ENCODE measurements at regions not wholly inside any gene's neighbourhood (a gene's known extent, or its start where the extent isn't known, plus 50 kb on each side); places are given as distances from the start of the nearest gene placed in this dataset.

DNA sequence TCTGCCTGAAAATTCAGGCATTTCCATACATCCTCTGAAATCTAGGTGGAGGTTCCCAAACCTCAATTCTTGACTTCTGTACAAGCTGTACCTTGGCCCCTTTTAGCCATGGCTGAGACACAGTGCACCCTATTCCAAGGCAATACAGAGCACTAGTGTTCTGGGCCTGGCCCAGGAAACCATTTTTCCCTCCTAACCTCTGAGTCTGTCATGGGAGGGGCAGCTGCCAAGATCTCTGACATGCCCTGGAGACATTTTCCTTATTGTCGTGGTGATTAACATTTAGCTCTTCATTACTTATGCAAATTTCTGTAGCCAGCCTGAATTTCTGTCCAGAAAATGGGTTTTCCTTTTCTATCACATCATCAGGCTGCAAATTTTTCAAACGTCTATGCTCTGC lies 248.0 kb upstream of the RGS18 start:
- no peaks in the 10 kb centered on the region for H3K4me1 ChIP-seq (ENCODE audit: control insufficient read depth, insufficient read depth, low read length)
- H3K9me3 ChIP-seq (ENCODE audit: control insufficient read depth, low read length): no peaks in the 10 kb centered on the region
- H3K27me3 ChIP-seq (ENCODE audit: control insufficient read depth, insufficient read depth): no peaks in the 10 kb centered on the region
- DNase-seq (no peak), ATAC-seq (no peak)
- H3K4me3 ChIP-seq (ENCODE audit: low read length): no peak overlapping the region
- H3K27ac ChIP-seq (ENCODE audit: low read length): no peak overlapping the region
- 64% methylated on average over 2 of the region's 2 CpGs for WGBS
- intact Hi-C loops (cut with DNase I): no loop called here

DNA sequence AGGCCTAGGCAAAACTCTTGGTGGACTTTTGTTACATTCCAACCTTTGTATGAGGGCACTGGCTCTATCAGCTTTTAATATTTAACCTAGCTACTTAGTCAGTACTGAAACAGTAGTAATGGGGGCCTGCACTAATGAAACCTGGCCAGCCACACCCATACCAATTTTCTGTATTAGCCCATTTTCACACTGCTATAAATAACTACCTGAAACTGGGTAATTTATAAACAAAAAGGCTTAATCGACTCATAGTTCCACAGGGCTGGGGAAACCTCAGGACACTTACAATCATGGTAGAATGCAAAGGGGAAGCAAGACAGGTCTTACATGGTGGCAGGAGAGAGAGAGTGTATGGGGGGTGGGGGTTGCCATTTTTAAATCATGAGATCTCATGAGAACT lies 245.7 kb upstream of the RGS18 start:
- 96% methylated on average over 1 of the region's 1 CpG for WGBS
- H3K4me3 ChIP-seq (ENCODE audit: low read length): no peak overlapping the region
- H3K27me3 ChIP-seq (ENCODE audit: control insufficient read depth, insufficient read depth): no peaks in the 10 kb centered on the region
- H3K27ac ChIP-seq (ENCODE audit: low read length): no peak overlapping the region
- no peak for DNase-seq
- ATAC-seq: no peak
- H3K9me3 ChIP-seq (ENCODE audit: control insufficient read depth, low read length): no peaks in the 10 kb centered on the region
- intact Hi-C loops (cut with DNase I): no loop called here
- H3K4me1 ChIP-seq (ENCODE audit: control insufficient read depth, insufficient read depth, low read length): no peaks in the 10 kb centered on the region

DNA sequence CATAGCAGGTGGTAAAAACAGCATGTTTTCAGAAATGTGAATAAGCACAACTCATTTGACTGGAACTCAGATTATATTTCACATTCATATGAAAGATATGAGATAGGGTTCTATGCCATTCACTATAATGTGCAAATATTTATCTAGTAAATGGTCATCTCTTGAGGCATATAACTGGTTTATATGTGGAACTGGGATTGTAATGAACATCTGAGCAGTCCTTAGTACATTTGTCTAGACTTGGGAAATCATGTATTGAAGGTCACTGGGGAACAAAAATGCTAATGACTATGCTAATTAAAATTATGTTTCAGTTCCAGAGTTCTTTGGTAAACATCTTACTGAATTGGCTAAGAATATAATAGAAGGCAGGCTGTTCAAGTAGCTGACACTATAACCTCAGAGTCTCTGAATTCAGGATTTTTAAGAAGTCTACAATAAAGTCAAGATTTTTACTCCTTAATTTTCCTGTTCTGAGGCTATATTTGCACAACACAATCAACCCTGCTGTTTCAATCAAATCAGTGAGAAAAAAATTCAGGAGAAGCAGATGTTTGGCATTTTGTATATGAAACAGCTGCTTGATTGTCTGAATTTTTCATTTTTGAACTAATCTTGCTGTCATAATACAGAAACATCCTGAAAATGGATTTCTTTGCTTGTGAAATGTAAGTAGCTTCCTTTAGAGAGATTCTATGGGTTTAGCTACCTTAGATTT lies 244.8 kb upstream of the RGS18 start:
- DNase-seq: no peak

DNA sequence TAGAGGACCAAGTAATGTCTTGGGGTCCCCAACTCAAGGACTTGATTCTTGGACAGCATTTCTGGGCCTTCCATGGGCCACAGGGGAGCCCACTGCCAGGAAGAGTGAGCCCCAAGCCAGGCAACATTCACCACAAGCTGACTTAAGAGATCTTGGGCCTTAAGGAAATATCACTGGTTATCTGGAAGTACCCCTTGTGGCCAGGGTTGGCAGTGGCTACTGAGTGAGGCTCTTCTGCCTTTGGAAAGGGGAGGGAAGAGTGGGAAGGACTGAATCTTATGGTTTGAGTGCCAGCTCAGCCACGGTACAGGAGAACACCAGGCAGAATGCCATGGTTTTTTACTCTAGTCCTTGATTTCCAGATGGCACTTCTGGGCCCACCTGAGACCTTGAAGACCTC lies 228.9 kb upstream of the RGS18 start:
- WGBS: 73% methylated on average over 1 of the region's 1 CpG

More for the DNA sequence above, 244.8 kb upstream of the RGS18 start:
- H3K4me3 ChIP-seq (ENCODE audit: low read length): no peak overlapping the region
- no peaks in the 10 kb centered on the region for H3K27me3 ChIP-seq (ENCODE audit: control insufficient read depth, insufficient read depth)
- no peak overlapping the region for H3K27ac ChIP-seq (ENCODE audit: low read length)
- intact Hi-C loops (cut with DNase I): no loop called here
- H3K9me3 ChIP-seq (ENCODE audit: control insufficient read depth, low read length): no peaks in the 10 kb centered on the region
- H3K4me1 ChIP-seq (ENCODE audit: control insufficient read depth, insufficient read depth, low read length): no peaks in the 10 kb centered on the region
- ATAC-seq: no peak

DNA sequence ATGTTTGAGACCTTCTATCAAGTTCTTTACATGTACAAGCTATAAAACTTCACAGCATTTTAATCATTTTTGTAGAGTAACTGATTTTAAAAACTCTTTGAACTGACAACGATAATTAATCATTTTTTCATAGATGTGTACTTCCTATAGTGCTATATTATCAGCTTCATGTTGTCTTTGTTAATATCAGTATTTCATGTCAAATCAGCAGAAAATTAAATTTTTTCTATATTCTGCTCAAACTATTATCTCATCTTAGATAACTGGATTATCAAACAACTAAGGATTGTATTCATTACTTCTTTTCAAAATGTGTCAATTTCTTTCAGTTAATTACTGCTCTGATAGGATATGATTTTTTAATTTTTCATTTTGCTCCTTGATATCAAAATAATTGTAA lies 214.6 kb upstream of the RGS18 start:
- intact Hi-C loops (cut with DNase I): no loop called here
- DNase-seq (no peak), ATAC-seq (no peak)
- Histone ChIP-seq H3K27ac (ENCODE audit: low read length) (no peak overlapping the region), H3K4me3 (ENCODE audit: low read length) (no peak overlapping the region), H3K27me3 (ENCODE audit: control insufficient read depth, insufficient read depth) (no peaks in the 10 kb centered on the region), H3K9me3 (ENCODE audit: control insufficient read depth, low read length) (no peaks in the 10 kb centered on the region), H3K4me1 (ENCODE audit: control insufficient read depth, insufficient read depth, low read length) (no peaks in the 10 kb centered on the region)
- 69% methylated on average over 1 of the region's 1 CpG for WGBS

More for the DNA sequence above, 228.9 kb upstream of the RGS18 start:
- no peak overlapping the region for H3K27ac ChIP-seq (ENCODE audit: low read length)
- H3K4me1 ChIP-seq (ENCODE audit: control insufficient read depth, insufficient read depth, low read length): no peaks in the 10 kb centered on the region
- no peaks in the 10 kb centered on the region for H3K9me3 ChIP-seq (ENCODE audit: control insufficient read depth, low read length)
- H3K27me3 ChIP-seq (ENCODE audit: control insufficient read depth, insufficient read depth): no peaks in the 10 kb centered on the region
- ATAC-seq: no peak
- H3K4me3 ChIP-seq (ENCODE audit: low read length): no peak overlapping the region
- intact Hi-C loops (cut with DNase I): no loop called here
- no peak for DNase-seq

DNA sequence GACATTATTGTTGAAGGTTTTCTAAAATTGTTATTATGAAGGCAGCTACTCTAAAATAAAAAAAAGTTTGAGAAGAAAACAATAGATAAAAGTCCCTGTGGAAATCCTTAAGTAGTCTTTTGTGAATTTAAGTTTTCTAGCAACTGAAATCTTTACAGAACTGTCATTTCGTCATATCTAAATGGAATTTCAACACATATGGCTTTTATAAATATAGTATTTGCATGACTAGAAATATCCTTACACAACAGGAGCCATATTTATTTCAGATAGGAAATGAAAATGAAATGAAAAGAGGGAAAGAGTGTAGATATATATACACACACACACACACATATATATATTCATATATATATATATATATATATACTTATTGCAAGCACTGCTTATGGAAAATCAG lies 204.7 kb upstream of the RGS18 start:
- intact Hi-C loops (cut with DNase I): no loop called here
- H3K4me3 ChIP-seq (ENCODE audit: low read length): no peak overlapping the region
- no peaks in the 10 kb centered on the region for H3K4me1 ChIP-seq (ENCODE audit: control insufficient read depth, insufficient read depth, low read length)
- DNase-seq (no peak), ATAC-seq (no peak)
- 34% methylated on average over 1 of the region's 1 CpG for WGBS
- no peaks in the 10 kb centered on the region for H3K9me3 ChIP-seq (ENCODE audit: control insufficient read depth, low read length)
- H3K27me3 ChIP-seq (ENCODE audit: control insufficient read depth, insufficient read depth): no peaks in the 10 kb centered on the region
- H3K27ac ChIP-seq (ENCODE audit: low read length): no peak overlapping the region

DNA sequence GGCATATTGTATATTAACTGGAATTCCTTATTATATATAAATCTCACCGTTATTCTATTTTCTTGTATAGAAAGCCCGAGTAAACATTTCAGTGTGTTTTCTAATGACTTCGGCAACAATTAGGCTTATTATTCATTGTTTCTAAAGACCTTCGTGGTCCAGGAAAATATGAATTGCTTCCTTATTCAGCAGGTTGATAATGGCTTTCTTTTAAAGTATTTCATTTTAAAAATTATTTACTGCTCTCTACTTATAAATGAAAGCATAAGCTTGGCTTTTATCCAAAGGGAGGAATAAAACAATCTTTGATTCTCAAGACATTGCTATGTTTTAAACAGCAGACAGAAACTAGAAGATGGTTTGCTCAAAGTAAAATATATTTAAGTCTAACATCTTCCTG lies 198.4 kb upstream of the RGS18 start:
- Histone ChIP-seq H3K27ac (ENCODE audit: low read length) (no peak overlapping the region), H3K27me3 (ENCODE audit: control insufficient read depth, insufficient read depth) (no peaks in the 10 kb centered on the region), H3K9me3 (ENCODE audit: control insufficient read depth, low read length) (no peaks in the 10 kb centered on the region), H3K4me1 (ENCODE audit: control insufficient read depth, insufficient read depth, low read length) (no peaks in the 10 kb centered on the region), H3K4me3 (ENCODE audit: low read length) (no peak overlapping the region)
- intact Hi-C loops (cut with DNase I): no loop called here
- no peak for ATAC-seq
- no peak for DNase-seq
- 77% methylated on average over 4 of the region's 4 CpGs for WGBS

DNA sequence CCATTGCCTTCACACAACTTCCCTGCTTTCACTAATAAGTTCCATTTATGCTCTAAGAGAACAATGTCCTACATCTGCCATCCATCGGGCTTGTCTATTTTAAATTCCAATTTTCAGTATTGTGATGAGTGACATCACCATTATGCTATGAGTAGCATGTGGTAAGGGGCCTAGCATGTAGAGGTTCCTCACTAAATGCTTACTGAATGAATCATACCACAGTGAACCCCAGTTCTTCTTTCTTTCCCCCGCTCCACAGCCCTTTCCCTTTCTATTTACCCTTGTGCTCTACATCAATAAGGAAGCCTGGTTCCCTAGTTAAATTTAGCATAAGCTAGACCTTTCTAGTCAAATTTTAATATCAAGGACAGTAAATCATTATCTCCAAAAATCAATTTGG lies 195.0 kb upstream of the RGS18 start:
- Histone ChIP-seq H3K9me3 (ENCODE audit: control insufficient read depth, low read length) (no peaks in the 10 kb centered on the region), H3K27me3 (ENCODE audit: control insufficient read depth, insufficient read depth) (no peaks in the 10 kb centered on the region), H3K27ac (ENCODE audit: low read length) (no peak overlapping the region), H3K4me3 (ENCODE audit: low read length) (no peak overlapping the region), H3K4me1 (ENCODE audit: control insufficient read depth, insufficient read depth, low read length) (no peaks in the 10 kb centered on the region)
- DNase-seq (no peak), ATAC-seq (no peak)
- intact Hi-C loops (cut with DNase I): no loop called here
- 66% methylated on average over 2 of the region's 2 CpGs for WGBS

DNA sequence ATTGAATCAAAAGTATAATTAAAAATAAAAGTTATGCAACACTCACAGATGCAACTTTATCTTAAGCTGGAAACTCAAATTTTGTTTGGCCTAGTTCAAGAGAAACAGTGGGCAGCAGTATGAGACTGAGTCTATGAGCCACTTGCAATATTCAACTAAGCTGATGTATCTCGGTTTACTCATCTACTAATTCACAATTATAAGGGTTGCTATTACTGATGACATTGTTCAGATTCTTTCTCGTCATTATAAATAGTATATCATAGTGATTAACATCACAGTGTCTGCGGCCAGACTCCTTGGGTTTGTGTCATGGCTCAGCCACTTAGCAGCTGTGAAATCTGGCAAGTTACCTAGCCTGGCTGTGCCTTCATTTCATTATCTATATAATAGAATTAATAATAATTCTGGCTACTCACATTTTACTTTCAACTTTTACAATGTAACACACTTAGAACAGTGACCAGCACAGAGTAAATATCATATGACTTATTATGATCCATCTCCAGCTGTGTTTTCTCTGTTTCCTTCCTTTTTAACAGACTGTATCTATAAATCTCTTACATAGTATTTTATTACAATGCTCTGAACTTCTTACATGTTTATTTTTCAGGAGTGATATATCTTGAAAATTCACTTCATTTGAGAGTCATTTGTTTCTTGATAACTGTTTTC lies 194.3 kb upstream of the RGS18 start:
- DNase-seq: peak in 1 of 3 donors; percentile 25
- Histone ChIP-seq H3K4me3 (ENCODE audit: low read length) (no peak overlapping the region), H3K4me1 (ENCODE audit: control insufficient read depth, insufficient read depth, low read length) (no peaks in the 10 kb centered on the region), H3K27ac (ENCODE audit: low read length) (no peak overlapping the region), H3K27me3 (ENCODE audit: control insufficient read depth, insufficient read depth) (no peaks in the 10 kb centered on the region), H3K9me3 (ENCODE audit: control insufficient read depth, low read length) (no peaks in the 10 kb centered on the region)
- intact Hi-C loops (cut with DNase I): no loop called here
- peak; percentile 41 to 54 for ATAC-seq
- 22% methylated on average over 3 of the region's 3 CpGs for WGBS

DNA sequence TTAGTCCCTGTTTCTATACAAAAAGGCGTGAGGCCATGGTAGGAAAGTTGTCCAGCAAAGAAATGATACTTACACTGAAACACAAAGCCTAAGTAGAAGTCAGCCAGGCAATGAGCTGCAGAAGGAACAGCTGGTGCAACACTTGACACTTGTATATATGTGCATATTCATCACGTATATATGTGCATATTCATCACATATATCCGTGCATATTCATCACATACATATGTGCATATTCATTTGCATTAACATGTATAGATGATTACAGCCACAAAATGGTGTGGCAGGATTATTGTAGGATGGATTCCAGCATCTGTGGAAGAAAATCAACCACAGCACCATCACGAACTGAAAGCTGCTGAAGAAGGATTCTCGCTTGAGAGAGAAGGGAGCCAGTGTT lies 189.0 kb upstream of the RGS18 start:
- Histone ChIP-seq H3K27me3 (ENCODE audit: control insufficient read depth, insufficient read depth) (no peaks in the 10 kb centered on the region), H3K4me3 (ENCODE audit: low read length) (no peak overlapping the region), H3K9me3 (ENCODE audit: control insufficient read depth, low read length) (no peaks in the 10 kb centered on the region), H3K4me1 (ENCODE audit: control insufficient read depth, insufficient read depth, low read length) (no peaks in the 10 kb centered on the region), H3K27ac (ENCODE audit: low read length) (no peak overlapping the region)
- intact Hi-C loops (cut with DNase I): no loop called here
- ATAC-seq (no peak), DNase-seq (no peak)
- 88% methylated on average over 5 of the region's 5 CpGs for WGBS

DNA sequence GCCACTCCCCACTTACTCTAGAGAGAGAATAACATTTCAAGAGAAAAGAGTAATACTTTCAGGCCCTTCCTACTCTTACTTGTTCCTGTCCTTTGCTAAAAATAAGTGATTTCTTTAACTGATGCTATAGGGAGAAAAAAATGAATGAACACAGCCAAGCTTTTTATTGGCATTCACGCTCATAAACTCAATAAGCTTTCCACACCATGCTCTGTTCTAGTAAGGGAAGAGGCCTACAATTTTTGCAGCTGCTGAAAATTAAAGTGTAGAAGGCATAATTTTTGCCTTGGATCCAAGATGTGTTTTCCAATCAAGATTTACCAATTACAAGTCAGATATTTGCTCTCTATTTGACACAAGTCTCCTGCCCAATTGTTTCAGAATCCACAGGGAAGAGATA lies 188.1 kb upstream of the RGS18 start:
- Histone ChIP-seq H3K4me3 (ENCODE audit: low read length) (no peak overlapping the region), H3K4me1 (ENCODE audit: control insufficient read depth, insufficient read depth, low read length) (no peaks in the 10 kb centered on the region), H3K27me3 (ENCODE audit: control insufficient read depth, insufficient read depth) (no peaks in the 10 kb centered on the region), H3K27ac (ENCODE audit: low read length) (no peak overlapping the region), H3K9me3 (ENCODE audit: control insufficient read depth, low read length) (no peaks in the 10 kb centered on the region)
- DNase-seq (no peak), ATAC-seq (no peak)
- 61% methylated on average over 1 of the region's 1 CpG for WGBS
- intact Hi-C loops (cut with DNase I): no loop called here

DNA sequence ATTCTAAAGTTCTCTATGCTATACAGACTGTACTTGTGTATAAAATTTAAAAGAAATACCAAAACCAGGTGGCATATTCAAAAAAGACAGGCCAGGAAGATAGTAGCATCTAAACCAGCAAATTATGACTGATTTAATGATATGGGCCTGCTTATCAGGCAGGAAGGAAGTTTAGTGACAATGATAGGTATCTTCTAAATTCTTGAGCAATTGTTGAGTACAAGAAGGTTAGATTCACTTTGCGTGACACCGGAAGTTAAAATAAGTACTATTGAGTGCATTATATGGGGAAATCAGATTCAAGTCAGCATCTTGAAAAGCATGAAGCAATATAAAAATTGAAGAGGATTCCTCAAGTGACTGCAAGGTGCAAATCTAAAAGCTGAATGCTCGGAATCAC lies 186.8 kb upstream of the RGS18 start:
- Histone ChIP-seq H3K27me3 (ENCODE audit: control insufficient read depth, insufficient read depth) (no peaks in the 10 kb centered on the region), H3K9me3 (ENCODE audit: control insufficient read depth, low read length) (no peaks in the 10 kb centered on the region), H3K4me3 (ENCODE audit: low read length) (no peak overlapping the region), H3K4me1 (ENCODE audit: control insufficient read depth, insufficient read depth, low read length) (no peaks in the 10 kb centered on the region), H3K27ac (ENCODE audit: low read length) (no peak overlapping the region)
- 74% methylated on average over 3 of the region's 3 CpGs for WGBS
- DNase-seq (no peak), ATAC-seq (no peak)
- intact Hi-C loops (cut with DNase I): no loop called here

Data from right cardiac atrium (tissue), 5 donors.